ENCODE measurements at regions not wholly inside any gene's neighbourhood (a gene's known extent, or its start where the extent isn't known, plus 50 kb on each side); places are given as distances from the start of the nearest gene placed in this dataset.

GRCh38 chr15:78702609-78703333 lies 61.8 kb upstream of the CHRNB4 start:
- TF ChIP-seq POLR2AphosphoS5 (IDR thresholded peaks at IDR 0.05; ENCODE audit: borderline replicate concordance, low read depth, low read length) (no peak), EZH2 (IDR thresholded peaks at IDR 0.05) (no peak)

All from SK-N-MC (cell line).